Peyer's patch (tissue), 4 donors: ENCODE measurements at regions not wholly inside any gene's neighbourhood (a gene's known extent, or its start where the extent isn't known, plus 50 kb on each side); places are given as distances from the start of the nearest gene placed in this dataset.

Experiments used
- CTCF ChIP-seq, 6 experiments: fragments of 450-650 bp in 4 of 6; fragments of 200-600 bp in 2 of 6; sonication (generic) in 1 of 6; IDR thresholded peaks; one replicate each; pipeline ENCODE4 v1.5.1; 2017 to 2019; ENCODE audit warnings: antibody characterized with exemption in 6 of 6, mild to moderate bottlenecking in 3 of 6, moderate library complexity in 1 of 6
- POLR2A ChIP-seq, 2 donors: fragments of 450-650 bp; IDR thresholded peaks; one replicate each; pipeline ENCODE4 v1.5.1; 2017; ENCODE audit warnings: antibody characterized with exemption in 2 of 2, mild to moderate bottlenecking in 2 of 2, moderate library complexity in 2 of 2

GRCh38 chr13:38535261-38535660 lies 151.6 kb upstream of the FREM2 start:
- TF ChIP-seq CTCF (IDR thresholded peaks at IDR 0.05) (no peak), POLR2A (IDR thresholded peaks at IDR 0.05) (no peak)
